Effector memory CD8-positive, alpha-beta T cell (primary cell): ENCODE measurements at regions not wholly inside any gene's neighbourhood (a gene's known extent, or its start where the extent isn't known, plus 50 kb on each side); places are given as distances from the start of the nearest gene placed in this dataset.

Source experiments
- ATAC-seq: fragments of 150-1000 bp; cut with Tn5 transposase; replicated peaks from 2 replicates; pipeline ENCODE4 v1.10.0; 2021; ENCODE audit warnings: mild to moderate bottlenecking, moderate library complexity
- DNase-seq, 3 experiments: peaks; one replicate each; pipeline ENCODE4 v3.0.0; 2021
- H3K27ac Mint-ChIP-seq, 2 donors: one replicate each; pipeline ENCODE4 v1.8.0; 2022; ENCODE audit warnings: mild to moderate bottlenecking in 2 of 2, mixed read lengths in 2 of 2, moderate library complexity in 2 of 2
- H3K27me3 Mint-ChIP-seq, 2 donors: one replicate each; pipeline ENCODE4 v1.8.0; 2022; ENCODE audit warnings: mixed read lengths in 2 of 2
- H3K36me3 Mint-ChIP-seq: one replicate; pipeline ENCODE4 v1.8.0; 2022; ENCODE audit warnings: mild to moderate bottlenecking, moderate library complexity, mixed read lengths; ENCODE audit not compliant: insufficient read depth
- H3K4me1 Mint-ChIP-seq, 2 donors: one replicate each; pipeline ENCODE4 v1.8.0; 2022; ENCODE audit warnings: low read depth in 2 of 2, mixed read lengths in 2 of 2
- H3K4me3 Mint-ChIP-seq, 2 donors: one replicate each; pipeline ENCODE4 v1.8.0; 2022; ENCODE audit warnings: mild to moderate bottlenecking in 2 of 2, mixed read lengths in 2 of 2, moderate library complexity in 2 of 2
- H3K9me3 Mint-ChIP-seq, 2 donors: one replicate each; pipeline ENCODE4 v1.8.0; 2022; ENCODE audit warnings: mixed read lengths in 2 of 2

DNA sequence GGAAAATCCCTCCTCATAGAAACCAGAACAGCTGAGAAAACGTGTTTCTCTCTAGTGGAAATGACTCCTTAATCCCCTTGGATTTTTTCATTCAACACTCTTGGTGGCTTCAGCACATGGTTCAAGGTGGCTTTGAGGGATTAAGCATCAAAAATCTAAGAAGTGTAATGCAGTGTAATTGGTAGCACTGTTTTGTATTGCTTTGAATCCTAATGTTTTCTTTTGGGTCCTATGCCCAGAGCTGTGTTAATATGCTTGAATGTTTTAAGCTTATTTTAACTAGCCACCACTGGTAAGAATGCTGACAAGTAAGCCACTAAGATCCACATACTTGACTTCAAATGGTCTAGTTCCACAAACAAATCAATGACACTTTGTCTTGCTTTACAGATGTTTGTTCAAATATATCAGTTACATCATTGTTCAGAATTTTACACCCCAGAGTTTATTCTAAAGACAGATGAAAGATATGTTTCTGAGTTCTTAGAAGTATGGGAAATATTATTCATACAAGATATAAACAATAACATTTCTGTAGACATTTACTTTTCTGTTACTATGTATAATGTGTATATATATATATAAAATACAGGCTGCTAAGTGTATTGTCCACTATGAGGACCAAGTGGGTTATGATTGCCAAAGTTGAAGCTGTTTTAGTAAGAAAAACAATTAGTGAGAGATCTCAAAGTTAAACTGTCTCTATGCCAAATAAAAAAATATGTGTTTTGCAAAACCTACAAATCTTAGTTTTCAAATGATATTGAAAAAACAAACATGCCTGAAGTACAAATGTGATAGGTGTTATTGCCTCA lies 220.8 kb downstream of the OGFRL1 start:
- Mint-ChIP-seq H3K9me3 (peaks cover 0 to 8% of the 10 kb centered on the region in 2 donors), H3K4me1 (no peaks in the 10 kb centered on the region), H3K27ac (no peak overlapping the region), H3K4me3 (no peak overlapping the region), H3K36me3 (peaks cover 3% of the 10 kb centered on the region), H3K27me3 (no peaks in the 10 kb centered on the region)
- no peak for DNase-seq
- ATAC-seq = no peak

DNA sequence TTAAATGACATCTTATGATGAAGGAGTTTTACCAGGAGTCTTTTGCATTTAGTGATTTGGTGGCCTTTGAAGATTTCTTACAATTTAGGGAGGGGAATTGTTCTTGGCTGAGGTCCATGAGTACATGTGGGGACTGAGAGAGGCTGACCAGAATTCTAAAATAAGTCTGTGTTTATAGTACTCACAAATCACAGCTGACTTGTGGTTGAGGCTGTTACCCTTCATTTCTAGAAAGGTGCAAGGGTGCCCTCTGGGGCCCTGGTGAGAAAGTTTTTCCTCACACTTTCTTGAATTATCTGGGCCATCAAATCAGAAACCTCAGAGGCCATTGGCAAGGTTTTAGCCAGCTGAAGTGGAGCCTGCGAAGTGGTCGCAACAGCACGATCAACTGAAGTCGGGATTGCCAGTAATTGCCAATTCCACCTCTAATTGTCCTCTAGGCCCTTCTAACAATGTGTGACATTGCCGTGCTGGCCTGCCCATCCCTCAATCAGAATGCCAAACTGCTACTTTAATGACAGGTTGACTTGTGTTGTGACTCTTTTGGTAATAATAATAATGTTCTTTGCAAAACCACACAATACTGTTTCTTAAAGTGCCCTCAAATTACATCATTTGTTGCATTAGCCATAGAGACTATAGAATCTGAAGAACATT lies 221.6 kb downstream of the OGFRL1 start:
- ATAC-seq = no peak
- peaks cover 0 to 2% of the 10 kb centered on the region in 2 donors for H3K9me3 Mint-ChIP-seq
- H3K4me3 Mint-ChIP-seq = no peak overlapping the region
- no peak for DNase-seq
- H3K27ac Mint-ChIP-seq = no peak overlapping the region
- H3K4me1 Mint-ChIP-seq = no peaks in the 10 kb centered on the region
- peaks cover 3% of the 10 kb centered on the region for H3K36me3 Mint-ChIP-seq
- no peaks in the 10 kb centered on the region for H3K27me3 Mint-ChIP-seq

DNA sequence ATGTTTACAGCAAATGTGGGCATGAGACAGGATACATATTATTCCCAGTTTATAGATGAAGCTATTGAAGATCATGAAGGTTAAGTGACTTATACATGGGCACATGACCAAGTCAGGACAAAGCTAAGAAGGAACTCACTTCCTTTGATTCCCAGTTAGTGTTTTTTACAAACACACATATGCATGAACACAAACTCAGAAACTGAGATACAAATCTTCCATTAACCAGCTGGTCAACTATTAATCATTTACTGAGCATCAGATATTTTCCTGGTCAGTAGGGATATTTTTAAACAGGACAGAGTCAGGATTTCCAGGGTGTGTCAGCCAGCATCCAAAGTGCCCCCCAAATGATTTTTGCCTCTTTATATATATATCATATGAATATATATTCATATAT lies 222.2 kb downstream of the OGFRL1 start:
- no peak for ATAC-seq
- Mint-ChIP-seq H3K27me3 (no peaks in the 10 kb centered on the region), H3K36me3 (peaks cover 3% of the 10 kb centered on the region)

DNA sequence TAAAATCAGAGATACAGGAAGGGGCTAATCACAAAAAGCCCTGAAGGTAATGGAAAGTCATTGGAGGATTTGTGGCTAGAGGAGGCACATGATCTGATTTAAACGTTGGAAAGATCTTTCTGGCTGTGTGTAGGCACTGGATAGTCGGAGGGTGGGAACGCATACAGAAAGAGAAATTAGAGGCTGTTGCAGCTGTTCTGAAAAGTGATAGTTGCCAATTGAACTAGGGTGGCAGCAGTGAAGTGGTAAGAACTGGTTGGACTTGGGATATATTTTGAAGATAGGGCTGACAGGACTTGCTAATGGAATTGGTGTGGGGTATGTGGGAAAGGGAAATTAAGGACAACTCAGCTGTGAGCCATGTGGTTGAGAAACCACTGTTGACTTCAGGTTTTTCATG lies 223.6 kb downstream of the OGFRL1 start:
- Mint-ChIP-seq H3K36me3 (peaks cover 3% of the 10 kb centered on the region), H3K27me3 (no peaks in the 10 kb centered on the region), H3K27ac (no peak overlapping the region), H3K9me3 (no peaks in the 10 kb centered on the region), H3K4me1 (no peaks in the 10 kb centered on the region), H3K4me3 (no peak overlapping the region)
- ATAC-seq (no peak), DNase-seq (no peak)

More for the DNA sequence above, 222.2 kb downstream of the OGFRL1 start:
- Mint-ChIP-seq H3K9me3 (no peaks in the 10 kb centered on the region), H3K4me1 (no peaks in the 10 kb centered on the region), H3K4me3 (no peak overlapping the region), H3K27ac (no peak overlapping the region)
- DNase-seq = no peak

DNA sequence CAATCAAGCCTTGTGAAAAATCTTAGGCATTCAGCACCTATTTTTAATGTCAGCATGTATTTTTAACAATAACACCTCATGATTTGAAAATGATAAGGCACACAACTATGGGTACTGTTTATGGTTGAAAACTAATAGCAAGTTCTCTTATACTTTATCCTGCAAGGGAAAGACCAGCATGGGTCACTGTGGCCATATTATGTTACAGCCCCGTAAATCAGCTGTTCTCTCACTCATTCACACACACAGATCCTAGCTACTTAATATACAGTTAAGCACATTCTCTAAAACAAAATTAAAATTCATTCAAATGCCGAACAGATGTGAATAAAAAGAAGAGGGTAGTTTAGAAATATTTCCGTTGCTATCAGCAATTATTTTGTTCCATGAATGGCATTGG lies 224.4 kb downstream of the OGFRL1 start:
- no peak for ATAC-seq

DNA sequence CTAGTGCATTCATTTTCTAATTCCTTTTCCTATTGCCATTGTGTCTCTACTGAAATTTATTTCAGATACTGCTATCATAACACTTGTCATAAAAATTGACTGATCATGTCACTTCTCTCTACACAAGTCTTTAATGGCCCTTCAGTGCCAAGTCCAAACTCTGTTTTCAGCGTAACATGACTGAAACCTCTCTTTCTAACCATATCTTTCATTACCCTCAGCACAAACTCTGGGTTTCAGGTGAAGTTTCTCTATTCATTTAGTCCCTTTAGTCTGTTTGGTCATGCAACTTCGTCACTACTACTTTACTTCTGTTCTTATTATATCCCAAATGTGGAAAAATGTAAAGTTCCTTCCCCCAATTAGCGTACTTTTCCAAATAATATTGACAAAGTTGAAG lies 234.9 kb downstream of the OGFRL1 start:
- Mint-ChIP-seq H3K9me3 (no peaks in the 10 kb centered on the region), H3K27me3 (peaks cover 0 to 6% of the 10 kb centered on the region in 2 donors), H3K27ac (no peak overlapping the region), H3K4me1 (no peaks in the 10 kb centered on the region), H3K36me3 (no peaks in the 10 kb centered on the region), H3K4me3 (no peak overlapping the region)
- ATAC-seq (no peak), DNase-seq (no peak)

More for the DNA sequence above, 224.4 kb downstream of the OGFRL1 start:
- no peaks in the 10 kb centered on the region for H3K4me1 Mint-ChIP-seq
- H3K4me3 Mint-ChIP-seq = no peak overlapping the region
- DNase-seq = no peak
- H3K9me3 Mint-ChIP-seq = no peaks in the 10 kb centered on the region
- no peaks in the 10 kb centered on the region for H3K27me3 Mint-ChIP-seq
- no peak overlapping the region for H3K27ac Mint-ChIP-seq
- peaks cover 3% of the 10 kb centered on the region for H3K36me3 Mint-ChIP-seq

DNA sequence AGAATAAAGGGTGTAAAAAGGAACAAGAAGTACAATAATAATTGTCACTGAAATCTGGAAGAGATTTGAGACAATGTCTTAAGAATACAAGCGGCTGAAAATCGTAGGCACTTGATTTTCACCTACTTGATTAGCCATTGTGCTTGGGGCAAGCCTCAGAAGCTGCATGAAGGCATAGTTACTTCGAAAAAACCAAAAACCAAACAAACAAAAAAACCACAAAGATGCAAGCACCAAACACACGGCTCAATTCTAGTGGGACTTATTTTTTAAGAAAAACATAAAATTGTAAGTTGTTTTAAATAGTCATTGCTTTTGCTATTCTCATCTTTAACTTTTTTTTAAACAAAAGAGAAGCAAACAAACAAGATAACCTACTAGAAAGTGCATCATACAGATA lies 235.6 kb downstream of the OGFRL1 start:
- peaks cover 0 to 6% of the 10 kb centered on the region in 2 donors for H3K27me3 Mint-ChIP-seq
- no peaks in the 10 kb centered on the region for H3K36me3 Mint-ChIP-seq
- H3K4me1 Mint-ChIP-seq = no peaks in the 10 kb centered on the region
- no peak overlapping the region for H3K4me3 Mint-ChIP-seq
- DNase-seq (no peak), ATAC-seq (no peak)
- no peaks in the 10 kb centered on the region for H3K9me3 Mint-ChIP-seq
- H3K27ac Mint-ChIP-seq = no peak overlapping the region

DNA sequence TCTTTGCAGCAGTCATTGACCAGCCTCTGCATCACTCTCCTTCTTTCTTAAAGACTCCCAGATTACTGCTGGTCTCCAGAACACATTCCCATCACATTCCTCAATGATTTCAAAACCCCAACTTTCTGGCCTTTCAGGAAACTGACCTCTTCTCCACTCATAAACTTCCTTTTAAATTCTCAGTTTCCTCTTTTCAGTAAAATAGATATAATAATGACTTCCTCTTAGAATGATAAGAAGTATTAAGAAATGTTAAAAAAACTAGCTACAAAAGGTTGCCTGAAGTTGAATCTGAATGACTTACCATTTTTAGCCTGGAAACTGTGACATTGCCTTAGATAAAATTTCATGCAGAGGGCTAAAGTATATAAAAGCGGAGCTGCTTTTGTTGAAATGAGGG lies 239.3 kb downstream of the OGFRL1 start:
- DNase-seq (no peak), ATAC-seq (no peak)
- H3K4me3 Mint-ChIP-seq = no peak overlapping the region
- H3K27me3 Mint-ChIP-seq = peaks cover 0 to 6% of the 10 kb centered on the region in 2 donors
- no peaks in the 10 kb centered on the region for H3K4me1 Mint-ChIP-seq
- H3K9me3 Mint-ChIP-seq = no peaks in the 10 kb centered on the region
- no peaks in the 10 kb centered on the region for H3K36me3 Mint-ChIP-seq
- H3K27ac Mint-ChIP-seq = no peak overlapping the region

DNA sequence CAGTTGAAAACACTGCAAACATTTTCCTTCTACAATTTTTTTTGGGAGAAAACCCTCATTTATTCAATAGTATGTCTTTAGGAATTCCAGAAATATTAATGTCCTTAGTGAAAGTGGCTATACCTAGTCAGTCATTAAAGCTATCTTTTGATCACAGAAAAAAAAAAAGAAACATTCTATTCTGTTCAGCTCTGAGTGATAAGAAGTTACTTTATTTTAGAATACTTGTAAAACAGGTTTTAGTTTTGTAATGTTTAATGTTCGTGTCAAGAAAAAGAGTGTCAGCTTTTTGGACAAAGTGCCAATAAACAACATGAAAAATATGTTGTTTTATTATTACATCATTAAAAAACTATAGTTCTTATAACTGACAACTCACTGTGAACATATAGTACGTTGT lies 240.4 kb downstream of the OGFRL1 start:
- Mint-ChIP-seq H3K4me3 (no peak overlapping the region), H3K36me3 (no peaks in the 10 kb centered on the region), H3K27ac (no peak overlapping the region), H3K4me1 (no peaks in the 10 kb centered on the region), H3K27me3 (no peaks in the 10 kb centered on the region), H3K9me3 (no peaks in the 10 kb centered on the region)
- DNase-seq = no peak
- ATAC-seq = no peak

DNA sequence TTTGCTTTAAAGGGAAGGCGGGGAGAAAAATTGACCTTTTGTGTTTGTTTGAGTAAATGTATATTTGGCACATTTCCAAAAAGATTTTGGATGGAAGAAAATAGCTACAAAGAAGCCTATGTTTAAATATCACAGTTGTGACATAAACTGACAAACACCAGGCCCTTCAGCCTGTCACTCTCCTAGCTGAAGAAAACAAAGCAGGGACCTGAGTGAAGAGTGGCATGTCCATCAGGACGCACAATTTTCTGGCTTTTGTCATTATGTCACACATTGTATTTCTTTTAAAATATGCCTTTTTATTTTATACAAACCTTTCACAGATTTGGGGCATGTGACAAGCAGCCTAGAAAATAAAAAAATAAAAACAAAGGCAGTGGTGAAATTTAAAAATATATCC lies 241.2 kb downstream of the OGFRL1 start:
- H3K4me3 Mint-ChIP-seq = no peak overlapping the region
- H3K36me3 Mint-ChIP-seq = no peaks in the 10 kb centered on the region
- H3K27me3 Mint-ChIP-seq = no peaks in the 10 kb centered on the region
- no peaks in the 10 kb centered on the region for H3K9me3 Mint-ChIP-seq
- H3K27ac Mint-ChIP-seq = no peak overlapping the region
- DNase-seq (no peak), ATAC-seq (no peak)
- no peaks in the 10 kb centered on the region for H3K4me1 Mint-ChIP-seq

DNA sequence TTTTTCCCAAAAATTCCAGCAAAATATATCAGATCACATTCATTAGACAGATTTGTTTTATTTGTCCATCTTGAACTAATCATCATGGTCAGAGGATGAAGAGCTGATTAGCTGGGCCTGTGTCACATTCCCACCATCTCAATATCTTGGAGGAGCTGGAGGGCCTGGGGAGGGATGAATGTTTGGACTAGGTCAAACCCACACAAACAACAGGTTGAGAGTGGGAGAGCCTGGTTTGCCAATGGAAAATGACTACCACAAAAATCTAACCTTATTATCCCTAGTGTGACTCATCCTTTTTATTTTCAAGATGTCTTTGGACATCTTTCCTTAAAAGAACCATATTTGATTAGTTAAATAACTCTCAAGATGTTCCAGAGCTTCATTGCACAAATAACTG lies 242.4 kb downstream of the OGFRL1 start:
- Mint-ChIP-seq H3K4me1 (no peaks in the 10 kb centered on the region), H3K36me3 (no peaks in the 10 kb centered on the region), H3K27me3 (peaks cover 0 to under 1% of the 10 kb centered on the region in 2 donors), H3K9me3 (no peaks in the 10 kb centered on the region), H3K27ac (no peak overlapping the region), H3K4me3 (no peak overlapping the region)
- no peak for DNase-seq
- no peak for ATAC-seq

DNA sequence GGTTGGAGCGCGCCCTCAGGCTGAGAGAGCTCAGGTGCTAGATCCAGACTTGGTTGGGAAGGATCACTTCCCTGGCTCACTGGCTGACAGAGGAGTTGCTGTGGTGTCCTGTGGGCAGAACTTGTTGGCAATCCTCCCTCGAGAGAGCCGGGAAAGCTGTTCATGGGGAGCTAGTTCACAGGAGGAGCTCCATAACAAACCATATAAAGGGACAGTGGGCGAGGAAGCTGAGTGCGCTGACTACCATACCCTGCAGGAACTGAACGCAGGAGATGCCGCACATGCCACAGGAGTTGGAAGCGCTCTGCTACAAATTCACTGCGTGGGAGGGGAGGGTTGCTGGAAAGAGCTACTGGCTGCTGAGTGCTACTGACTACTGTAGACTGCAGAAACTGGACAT lies 243.2 kb downstream of the OGFRL1 start:
- DNase-seq (no peak), ATAC-seq (no peak)
- H3K9me3 Mint-ChIP-seq = no peaks in the 10 kb centered on the region
- H3K4me1 Mint-ChIP-seq = no peaks in the 10 kb centered on the region
- H3K4me3 Mint-ChIP-seq = no peak overlapping the region
- H3K36me3 Mint-ChIP-seq = no peaks in the 10 kb centered on the region
- H3K27me3 Mint-ChIP-seq = peaks cover 0 to 7% of the 10 kb centered on the region in 2 donors
- no peak overlapping the region for H3K27ac Mint-ChIP-seq

DNA sequence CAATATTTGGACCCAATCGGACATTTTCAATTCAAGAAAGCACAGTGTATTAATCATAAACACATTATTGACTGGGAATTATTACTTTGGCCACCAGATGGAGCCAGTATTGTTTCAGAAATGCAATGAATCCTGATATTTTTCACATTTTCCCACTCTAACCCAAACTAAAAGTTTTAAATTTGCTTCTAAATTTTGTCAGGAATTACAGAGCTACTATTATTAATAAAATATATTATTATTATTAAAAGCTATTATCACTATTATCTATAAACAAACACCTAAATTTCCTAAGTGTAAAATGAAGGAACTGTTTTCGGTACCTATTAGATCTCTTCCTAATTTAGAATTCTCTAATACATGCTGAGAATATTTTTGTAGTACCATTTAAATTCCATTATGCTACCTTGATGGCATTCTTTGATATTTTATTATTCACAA lies 245.3 kb downstream of the OGFRL1 start:
- H3K27ac Mint-ChIP-seq = no peak overlapping the region
- H3K36me3 Mint-ChIP-seq = no peaks in the 10 kb centered on the region
- H3K4me1 Mint-ChIP-seq = no peaks in the 10 kb centered on the region
- peaks cover 0 to 7% of the 10 kb centered on the region in 2 donors for H3K27me3 Mint-ChIP-seq
- H3K4me3 Mint-ChIP-seq = no peak overlapping the region
- no peaks in the 10 kb centered on the region for H3K9me3 Mint-ChIP-seq
- DNase-seq = no peak
- no peak for ATAC-seq

DNA sequence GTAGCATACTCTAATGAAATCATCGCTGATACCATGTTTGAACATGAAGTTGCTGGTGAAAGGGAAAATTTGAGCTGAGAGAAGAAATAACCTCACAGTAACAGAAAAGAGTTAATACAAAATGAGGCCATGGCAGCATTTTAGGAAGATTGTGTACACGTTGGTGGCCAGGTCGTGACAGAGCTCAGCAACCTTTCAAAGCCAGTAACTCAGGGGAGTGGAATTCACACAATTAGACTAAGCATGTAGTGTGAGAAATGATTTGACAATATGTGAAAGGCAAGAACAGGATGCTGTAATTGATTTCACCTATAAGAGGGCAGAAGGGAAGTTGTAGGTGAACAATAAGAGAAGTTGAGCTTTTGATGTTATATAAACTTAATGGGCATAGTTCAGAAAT lies 246.3 kb downstream of the OGFRL1 start:
- no peak overlapping the region for H3K4me3 Mint-ChIP-seq
- no peaks in the 10 kb centered on the region for H3K4me1 Mint-ChIP-seq
- peaks cover 0 to 7% of the 10 kb centered on the region in 2 donors for H3K27me3 Mint-ChIP-seq
- H3K36me3 Mint-ChIP-seq = no peaks in the 10 kb centered on the region
- H3K27ac Mint-ChIP-seq = no peak overlapping the region
- no peak for ATAC-seq
- H3K9me3 Mint-ChIP-seq = no peaks in the 10 kb centered on the region
- DNase-seq = no peak
